Putamen (tissue), 1 donor: ENCODE measurements at regions not wholly inside any gene's neighbourhood (a gene's known extent, or its start where the extent isn't known, plus 50 kb on each side); places are given as distances from the start of the nearest gene placed in this dataset.

Source experiments
- DNase-seq: peaks from one replicate; pipeline ENCODE4 v3.0.0-alpha.2; 2016; ENCODE audit warnings: low spot score

DNA sequence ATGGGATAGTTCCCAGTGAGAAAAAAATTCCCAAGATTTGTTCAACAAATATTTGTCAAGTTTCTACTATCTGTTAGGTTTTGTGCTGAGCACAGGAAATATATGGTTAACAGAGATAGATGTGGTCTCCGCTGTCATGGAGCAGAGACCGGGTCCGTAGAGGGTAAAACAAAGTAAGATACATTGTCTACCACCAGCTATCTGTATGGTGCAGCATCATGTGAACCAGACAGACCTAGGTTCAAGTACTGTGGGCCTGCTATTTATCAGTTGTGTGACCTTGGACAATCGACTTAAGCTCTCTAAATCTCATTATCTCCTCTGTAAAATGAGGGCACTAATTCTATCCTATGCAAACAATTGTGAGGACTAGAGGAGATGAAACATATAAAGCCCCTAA, 109.8 kb downstream of the DUSP10 start:
- DNase-seq = no peak

DNA sequence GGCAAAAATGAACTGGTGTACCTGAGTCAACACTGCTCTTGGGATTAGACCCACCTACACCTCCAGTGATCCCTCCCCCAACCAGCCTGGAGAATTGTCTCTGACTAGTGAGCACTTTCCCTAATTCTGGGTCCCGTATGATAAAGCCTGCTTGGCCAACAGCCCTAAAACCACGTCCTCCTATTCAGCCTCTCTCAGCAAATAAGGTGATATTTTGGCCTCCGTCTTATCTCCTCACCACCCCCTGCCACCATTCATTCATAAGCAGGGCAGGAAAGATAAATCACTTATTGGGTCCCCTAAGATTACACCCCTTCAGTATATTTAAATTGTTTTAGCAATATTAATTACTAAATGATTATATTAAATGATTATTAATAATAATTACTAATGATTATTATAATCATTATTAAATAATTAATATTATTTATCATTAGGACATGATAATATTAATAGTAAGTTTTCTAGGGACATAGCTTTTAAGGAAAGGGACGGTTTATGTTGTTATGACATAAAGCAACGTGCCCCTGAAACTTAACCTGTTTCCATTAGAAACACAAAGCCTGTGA, 108.0 kb downstream of the DUSP10 start:
- DNase-seq = no peak

DNA sequence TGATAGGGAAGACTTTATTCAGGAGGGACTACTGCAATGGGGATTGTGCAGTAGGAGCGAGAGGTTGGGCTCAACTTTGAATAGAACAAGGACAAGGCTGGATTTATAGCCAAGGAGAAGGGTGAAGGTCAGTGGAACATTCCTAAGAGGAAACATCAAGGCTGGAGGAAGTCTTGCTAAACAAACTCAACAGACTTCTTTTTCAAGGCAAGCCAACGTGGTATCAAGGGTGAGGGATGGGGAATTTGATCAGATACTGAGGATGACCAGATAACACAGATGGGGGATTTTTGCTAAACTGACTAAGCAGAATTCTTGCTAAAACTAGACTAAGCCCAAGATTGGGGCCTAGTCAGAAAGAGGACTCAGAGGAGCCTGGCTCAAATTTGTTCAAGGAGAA, 107.3 kb downstream of the DUSP10 start:
- DNase-seq = no peak

DNA sequence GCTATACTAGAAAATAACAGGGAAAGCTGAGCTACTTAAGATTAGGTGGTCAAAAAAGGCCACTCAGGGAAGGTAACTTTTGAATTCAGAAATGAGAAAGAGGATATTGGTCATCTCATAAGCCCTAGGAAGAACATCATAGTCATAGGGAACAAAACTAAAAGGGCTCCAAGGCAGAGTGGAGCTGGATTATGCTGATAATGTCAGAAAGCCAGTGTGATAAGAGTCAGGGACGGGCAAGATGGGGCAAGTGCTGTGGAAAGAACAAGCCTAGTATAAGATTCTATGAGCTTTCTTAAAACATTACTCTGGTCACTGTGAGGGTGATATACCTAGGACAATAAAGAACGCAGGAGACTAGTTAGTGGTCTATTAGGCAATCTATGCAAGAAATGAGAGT, 106.6 kb downstream of the DUSP10 start:
- DNase-seq = no peak

DNA sequence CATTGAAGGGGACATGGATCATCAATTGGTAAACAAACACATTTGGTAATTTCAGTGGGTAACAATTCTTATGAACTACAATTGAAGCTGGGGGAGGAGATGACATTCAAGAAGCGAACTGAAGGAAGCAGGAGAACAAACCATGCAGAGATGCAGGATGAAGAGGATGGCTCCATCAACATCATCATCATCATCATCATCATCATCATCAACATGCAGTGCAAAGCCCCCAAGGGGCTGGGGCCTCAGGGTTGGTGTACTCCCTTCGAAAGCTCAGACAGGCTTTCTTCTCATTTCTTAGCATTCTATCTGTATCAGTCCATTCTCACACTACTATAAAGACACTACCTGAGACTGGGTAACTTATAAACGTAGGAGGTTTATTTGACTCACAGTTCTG, 105.8 kb downstream of the DUSP10 start:
- no peak for DNase-seq

DNA sequence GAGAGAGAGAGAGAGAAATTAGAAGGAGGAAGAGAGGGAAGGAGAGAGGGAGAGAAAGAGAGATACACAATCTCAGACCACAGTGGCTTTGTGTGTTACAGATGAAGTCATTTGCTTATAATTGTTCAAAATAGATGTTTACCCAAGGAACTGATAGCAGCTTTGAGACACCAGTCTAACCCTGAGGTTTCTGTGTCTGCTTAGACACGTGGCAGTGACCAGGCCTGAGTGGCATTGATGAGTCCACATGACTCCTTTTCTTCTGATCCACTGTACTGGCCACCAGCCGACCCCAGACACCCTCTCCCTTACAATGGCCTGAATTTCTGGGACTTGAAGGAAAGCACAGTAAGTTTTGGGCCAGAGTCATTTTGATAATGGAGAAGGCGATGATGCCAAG, 104.9 kb downstream of the DUSP10 start:
- no peak for DNase-seq

DNA sequence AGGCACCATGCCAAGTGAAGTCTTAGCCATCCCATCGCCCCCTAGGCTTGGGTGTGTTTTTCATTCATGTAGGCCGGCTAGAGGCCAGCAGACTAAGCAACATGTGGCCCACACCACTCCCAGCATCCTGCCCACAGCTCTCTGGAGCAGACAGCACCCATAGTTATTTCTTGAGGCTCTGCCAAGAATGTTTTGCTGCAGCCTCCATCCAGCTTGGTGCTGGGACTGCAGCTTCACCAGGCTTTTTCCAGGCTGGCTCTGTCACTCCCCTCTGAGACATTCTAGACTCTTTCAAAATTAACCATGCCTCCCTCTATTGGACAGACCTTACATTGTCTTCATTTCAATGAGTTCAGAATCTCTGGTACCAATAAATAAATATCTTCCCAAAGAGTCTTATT, 104.2 kb downstream of the DUSP10 start:
- DNase-seq = peak; percentile 13

DNA sequence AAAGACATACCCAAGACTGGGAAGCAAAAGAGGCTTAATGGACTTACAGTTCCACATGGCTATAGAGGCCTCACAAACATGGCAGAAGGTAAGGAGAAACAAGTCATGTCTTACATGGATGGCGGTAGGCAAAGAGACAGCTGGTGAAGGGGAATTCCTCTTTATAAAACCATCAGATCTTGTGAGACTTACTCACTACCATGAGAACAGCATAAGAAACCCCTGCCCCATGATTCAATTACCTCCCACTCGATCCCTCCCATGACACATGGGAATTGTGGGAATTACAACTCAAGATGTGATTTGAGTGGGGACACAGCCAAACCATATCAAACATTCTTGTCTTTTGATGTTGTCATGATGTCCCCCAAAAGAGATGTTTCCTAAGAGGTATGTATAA, 103.3 kb downstream of the DUSP10 start:
- DNase-seq = no peak

DNA sequence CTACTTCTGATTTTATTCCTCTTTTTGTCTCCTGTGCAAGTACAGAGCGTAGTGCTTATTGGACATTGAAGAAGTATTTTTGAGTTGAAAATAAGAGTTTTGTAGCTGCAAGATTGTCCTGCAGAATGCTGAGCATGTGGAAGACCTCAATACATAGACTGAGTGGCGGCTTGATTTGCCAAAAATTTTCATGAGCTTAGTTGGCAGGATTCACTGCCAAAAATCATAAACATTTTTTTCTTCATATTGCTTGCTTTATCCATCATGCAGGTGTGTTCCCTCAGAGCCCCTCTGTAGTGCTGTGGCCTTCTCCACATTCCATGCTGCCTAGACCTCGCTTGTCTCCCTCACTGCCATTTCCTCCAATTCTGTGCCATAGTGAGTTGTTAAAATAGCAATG, 100.1 kb downstream of the DUSP10 start:
- no peak for DNase-seq

DNA sequence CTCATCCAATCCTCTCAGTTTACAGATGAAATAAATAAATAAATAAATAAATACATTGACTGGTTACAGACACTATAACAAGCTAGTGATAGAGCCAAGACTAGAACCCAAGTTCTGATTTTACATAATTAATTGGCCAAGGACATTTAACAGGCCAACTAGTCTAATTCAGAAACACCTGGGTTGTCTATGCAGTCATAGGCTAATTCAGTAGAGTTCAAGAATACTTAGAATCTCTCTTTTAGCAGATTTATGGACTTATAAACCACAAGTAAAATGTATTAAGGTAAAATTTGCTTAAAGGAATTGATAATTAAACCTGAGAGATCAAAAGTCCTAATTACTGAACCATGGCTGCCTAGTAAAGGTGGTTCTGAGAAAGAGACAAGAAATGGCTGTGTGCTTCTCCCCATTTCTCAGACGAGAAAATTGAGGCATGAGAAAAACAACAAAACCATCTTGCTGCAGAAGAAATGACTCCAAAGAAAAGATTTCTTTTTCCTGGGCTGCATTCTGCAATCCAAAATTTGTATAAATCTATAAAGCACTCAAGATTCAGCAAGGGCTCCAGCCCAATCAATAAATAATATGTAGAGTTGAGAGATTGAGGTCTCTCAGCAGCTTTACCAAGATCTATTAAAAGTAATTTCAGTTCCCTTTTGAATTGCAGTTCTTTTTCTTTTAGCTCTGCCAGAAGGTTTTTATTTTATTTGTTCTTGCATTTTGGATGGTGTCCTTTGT, 98.3 kb downstream of the DUSP10 start:
- DNase-seq = no peak

DNA sequence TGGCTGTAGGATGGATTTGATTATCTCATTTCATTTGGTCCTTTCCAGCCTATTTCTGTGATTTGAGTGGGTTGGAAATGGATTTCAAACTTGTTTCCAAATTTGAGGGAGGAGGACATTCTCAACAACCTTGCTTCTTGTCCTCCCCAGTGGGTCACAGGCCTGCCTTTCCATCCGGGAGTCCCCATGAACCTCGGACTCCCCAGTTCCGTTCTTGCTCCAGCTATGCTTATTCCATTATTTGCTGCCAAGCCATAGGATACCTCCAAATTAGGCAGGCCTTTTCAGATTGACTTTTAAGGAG, 97.8 kb downstream of the DUSP10 start:
- DNase-seq = no peak

DNA sequence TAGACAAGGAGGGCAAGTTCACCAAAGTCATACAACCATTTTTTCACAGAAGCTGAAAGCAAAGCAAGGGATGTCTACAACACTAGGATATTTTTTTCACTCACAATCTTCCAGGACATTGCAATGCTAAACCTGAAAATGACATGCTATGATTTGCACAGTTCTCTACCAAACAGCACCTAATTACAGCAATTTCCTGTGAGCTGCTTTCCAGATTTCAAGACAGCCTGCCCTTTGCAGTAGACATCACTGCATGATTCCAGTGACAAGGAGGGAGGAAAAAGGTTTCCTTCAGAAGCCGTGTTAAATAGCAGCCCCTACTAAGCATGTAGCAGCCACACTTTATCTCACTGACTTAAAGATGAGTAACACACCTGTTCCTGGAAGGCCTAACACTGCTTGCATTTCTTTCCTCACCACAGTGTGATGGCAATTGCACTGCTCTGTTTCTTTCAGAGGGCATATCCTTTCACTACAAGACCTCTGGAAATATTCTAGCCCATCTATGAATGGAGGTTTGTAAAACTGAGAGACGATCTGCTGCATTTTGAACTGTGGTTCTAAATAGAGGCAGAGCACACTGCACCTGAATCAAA, 97.1 kb downstream of the DUSP10 start:
- DNase-seq = no peak

DNA sequence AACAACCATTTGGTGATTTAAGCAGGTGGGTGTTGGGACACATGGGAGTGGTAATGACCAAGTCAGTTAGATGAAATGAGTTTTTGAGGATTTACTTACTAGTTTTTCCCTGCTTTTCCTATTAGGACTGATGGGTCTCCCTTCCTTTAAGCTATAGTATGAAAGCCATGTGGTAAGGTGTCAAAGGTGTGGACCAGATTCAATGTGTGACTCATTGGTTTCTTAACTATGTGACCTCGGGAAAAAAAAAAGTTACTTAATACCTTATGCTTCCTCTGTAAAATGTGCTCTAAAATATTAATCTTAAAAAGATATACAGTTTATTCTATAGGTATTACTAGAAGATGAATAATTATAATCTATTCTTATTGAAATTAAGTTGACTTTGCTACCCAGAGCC, 93.7 kb downstream of the DUSP10 start:
- no peak for DNase-seq
